SK-N-MC (cell line): ENCODE measurements at regions not wholly inside any gene's neighbourhood (a gene's known extent, or its start where the extent isn't known, plus 50 kb on each side); places are given as distances from the start of the nearest gene placed in this dataset.

Experiments
- DNase-seq: peaks from one replicate; pipeline ENCODE4 v3.0.0-alpha.2; 2011; ENCODE audit warnings: low read depth, low spot score
- H3K27ac ChIP-seq: fragments of 200-600 bp; sonication (generic); 2 replicates; pipeline ENCODE4 v1.5.1; 2016; ENCODE audit warnings: mixed run types
- H3K36me3 ChIP-seq: fragments of 200-600 bp; sonication (generic); 2 replicates; pipeline ENCODE4 v1.6.1; 2017; ENCODE audit warnings: antibody characterized with exemption, low read length, mixed read lengths; ENCODE audit not compliant: insufficient read depth
- H3K4me3 ChIP-seq: fragments of 200-600 bp; sonication (generic); 2 replicates; pipeline ENCODE4 v1.5.1; 2016
- H3K9ac ChIP-seq: fragments of 200-600 bp; sonication (generic); 2 replicates; pipeline ENCODE4 v1.8.0; 2017; ENCODE audit warnings: mixed run types, mixed read lengths; ENCODE audit not compliant: insufficient read length
- H3K9me3 ChIP-seq: fragments of 200-600 bp; sonication (generic); 2 replicates; pipeline ENCODE4 v1.6.1; 2017; ENCODE audit warnings: low read depth, mild to moderate bottlenecking, antibody characterized with exemption, low read length, moderate library complexity, mixed read lengths
- EZH2 ChIP-seq: fragments of 200-600 bp; sonication (generic); IDR thresholded peaks from one replicate; pipeline ENCODE4 v1.6.1; 2017; ENCODE audit warnings: antibody characterized with exemption
- FOXP2 ChIP-seq: optimal IDR thresholded peaks from 2 replicates; pipeline ENCODE3; 2011; ENCODE audit warnings: mild to moderate bottlenecking, moderate library complexity; ENCODE audit not compliant: insufficient read depth; ENCODE audit errors: extremely low read length, control extremely low read depth
- POLR2AphosphoS5 ChIP-seq: IDR thresholded peaks from 2 replicates; pipeline ENCODE4 v1.6.1; 2012; ENCODE audit warnings: mild to moderate bottlenecking, low read depth, low read length, borderline replicate concordance

GRCh38 chr10:123459371-123460091, 206.6 kb upstream of the GPR26 start:
- no peak overlapping the region for H3K9ac ChIP-seq
- no peak overlapping the region for H3K27ac ChIP-seq
- H3K36me3 ChIP-seq, result no peaks in the 10 kb centered on the region
- no peaks in the 10 kb centered on the region for H3K9me3 ChIP-seq
- no peak for DNase-seq
- TF ChIP-seq POLR2AphosphoS5, result no peak
- TF ChIP-seq FOXP2, result no peak
- TF ChIP-seq EZH2, result no peak
- H3K4me3 ChIP-seq, result no peak overlapping the region

GRCh38 chr10:123462246-123462645, 203.9 kb upstream of the GPR26 start:
- Histone ChIP-seq H3K4me3 (no peak overlapping the region), H3K9me3 (no peaks in the 10 kb centered on the region), H3K27ac (no peak overlapping the region), H3K9ac (no peak overlapping the region), H3K36me3 (no peaks in the 10 kb centered on the region)
- no peak for TF ChIP-seq EZH2
- TF ChIP-seq POLR2AphosphoS5, result no peak
- TF ChIP-seq FOXP2, result no peak
- no peak for DNase-seq

- H3K9ac ChIP-seq, result no peak overlapping the region
- H3K27ac ChIP-seq, result no peak overlapping the region
- H3K4me3 ChIP-seq, result no peak overlapping the region
- TF ChIP-seq FOXP2, result no peak
- no peak for TF ChIP-seq EZH2
- TF ChIP-seq POLR2AphosphoS5, result no peak
- DNase-seq, result no peak
- no peaks in the 10 kb centered on the region for H3K9me3 ChIP-seq
- H3K36me3 ChIP-seq, result no peaks in the 10 kb centered on the region
These were observed 203.4 kb upstream of the GPR26 start for GRCh38 chr10:123462756-123463155.

- no peaks in the 10 kb centered on the region for H3K9me3 ChIP-seq
- no peak for TF ChIP-seq POLR2AphosphoS5
- TF ChIP-seq FOXP2, result no peak
- TF ChIP-seq EZH2, result no peak
- no peak for DNase-seq
These were observed 203.0 kb upstream of the GPR26 start for GRCh38 chr10:123463181-123463580.

GRCh38 chr10:123463698-123464097, 202.5 kb upstream of the GPR26 start:
- Histone ChIP-seq H3K9ac (no peak overlapping the region), H3K27ac (no peak overlapping the region), H3K4me3 (no peak overlapping the region), H3K36me3 (no peaks in the 10 kb centered on the region), H3K9me3 (no peaks in the 10 kb centered on the region)
- DNase-seq, result no peak
- TF ChIP-seq FOXP2, result no peak

More at GRCh38 chr10:123463181-123463580, 203.0 kb upstream of the GPR26 start:
- H3K9ac ChIP-seq, result no peak overlapping the region
- H3K36me3 ChIP-seq, result no peaks in the 10 kb centered on the region
- no peak overlapping the region for H3K4me3 ChIP-seq
- no peak overlapping the region for H3K27ac ChIP-seq

GRCh38 chr10:123464430-123465323, 201.5 kb upstream of the GPR26 start:
- H3K36me3 ChIP-seq, result no peaks in the 10 kb centered on the region
- H3K9me3 ChIP-seq, result no peaks in the 10 kb centered on the region
- H3K4me3 ChIP-seq, result no peak overlapping the region
- H3K27ac ChIP-seq, result no peak overlapping the region
- TF ChIP-seq FOXP2, result no peak
- no peak for TF ChIP-seq EZH2
- no peak for TF ChIP-seq POLR2AphosphoS5
- no peak overlapping the region for H3K9ac ChIP-seq
- DNase-seq, result no peak

- Histone ChIP-seq H3K9ac (no peak overlapping the region), H3K9me3 (no peaks in the 10 kb centered on the region), H3K4me3 (no peak overlapping the region), H3K36me3 (no peaks in the 10 kb centered on the region), H3K27ac (no peak overlapping the region)
- TF ChIP-seq EZH2 (no peak), FOXP2 (no peak), POLR2AphosphoS5 (no peak)
- no peak for DNase-seq
These were observed 195.7 kb upstream of the GPR26 start for GRCh38 chr10:123470336-123470921.

- Histone ChIP-seq H3K9me3 (no peaks in the 10 kb centered on the region), H3K36me3 (no peaks in the 10 kb centered on the region), H3K9ac (no peak overlapping the region), H3K27ac (no peak overlapping the region), H3K4me3 (no peak overlapping the region)
- DNase-seq, result no peak
- no peak for TF ChIP-seq POLR2AphosphoS5
- no peak for TF ChIP-seq EZH2
- no peak for TF ChIP-seq FOXP2
These were observed 194.3 kb upstream of the GPR26 start for GRCh38 chr10:123471811-123472210.
